ENCODE measurements at regions not wholly inside any gene's neighbourhood (a gene's known extent, or its start where the extent isn't known, plus 50 kb on each side); places are given as distances from the start of the nearest gene placed in this dataset.

DNA sequence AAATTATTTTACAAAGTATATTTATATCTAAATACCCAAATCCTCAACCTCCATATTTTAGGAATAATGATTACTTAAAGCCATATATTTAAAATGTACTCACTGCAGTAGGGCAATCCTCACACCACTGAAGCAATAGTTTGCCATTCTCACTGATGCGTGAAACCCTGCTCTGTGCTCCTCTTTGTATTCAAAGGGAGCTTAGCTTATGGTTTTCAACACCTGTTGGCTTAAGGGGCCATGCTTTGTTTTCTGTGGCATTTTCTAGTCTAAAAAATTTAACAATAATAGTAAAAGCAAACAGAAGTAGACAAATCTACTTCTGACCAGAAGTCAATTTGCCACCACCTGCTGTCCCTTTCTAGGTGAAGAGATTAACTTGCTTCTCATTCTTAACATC, 294.6 kb downstream of the FLRT2 start:
- no peak for TF ChIP-seq CTCF (IDR thresholded peaks at IDR 0.05)
- TF ChIP-seq POLR2A (IDR thresholded peaks at IDR 0.05) = no peak

All from esophagus squamous epithelium (tissue), 4 donors.